MM.1S (cell line): ENCODE measurements at regions not wholly inside any gene's neighbourhood (a gene's known extent, or its start where the extent isn't known, plus 50 kb on each side); places are given as distances from the start of the nearest gene placed in this dataset.

Experiments
- EZH2phosphoT487 ChIP-seq: fragments of 300-600 bp; sonication (generic); IDR thresholded peaks from 2 replicates; pipeline ENCODE4 v1.6.1; 2018; ENCODE audit warnings: antibody characterized with exemption, low read length
- TF ChIP-seq, protein P1 (sequence below): fragments of 300-600 bp; sonication (generic); IDR thresholded peaks from 2 replicates; pipeline ENCODE4 v1.5.1; 2016; ENCODE audit warnings: antibody characterized with exemption, low read length, mixed read lengths

- TF ChIP-seq, protein P1, sequence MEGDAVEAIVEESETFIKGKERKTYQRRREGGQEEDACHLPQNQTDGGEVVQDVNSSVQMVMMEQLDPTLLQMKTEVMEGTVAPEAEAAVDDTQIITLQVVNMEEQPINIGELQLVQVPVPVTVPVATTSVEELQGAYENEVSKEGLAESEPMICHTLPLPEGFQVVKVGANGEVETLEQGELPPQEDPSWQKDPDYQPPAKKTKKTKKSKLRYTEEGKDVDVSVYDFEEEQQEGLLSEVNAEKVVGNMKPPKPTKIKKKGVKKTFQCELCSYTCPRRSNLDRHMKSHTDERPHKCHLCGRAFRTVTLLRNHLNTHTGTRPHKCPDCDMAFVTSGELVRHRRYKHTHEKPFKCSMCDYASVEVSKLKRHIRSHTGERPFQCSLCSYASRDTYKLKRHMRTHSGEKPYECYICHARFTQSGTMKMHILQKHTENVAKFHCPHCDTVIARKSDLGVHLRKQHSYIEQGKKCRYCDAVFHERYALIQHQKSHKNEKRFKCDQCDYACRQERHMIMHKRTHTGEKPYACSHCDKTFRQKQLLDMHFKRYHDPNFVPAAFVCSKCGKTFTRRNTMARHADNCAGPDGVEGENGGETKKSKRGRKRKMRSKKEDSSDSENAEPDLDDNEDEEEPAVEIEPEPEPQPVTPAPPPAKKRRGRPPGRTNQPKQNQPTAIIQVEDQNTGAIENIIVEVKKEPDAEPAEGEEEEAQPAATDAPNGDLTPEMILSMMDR: no peak
- no peak for TF ChIP-seq EZH2phosphoT487
Measured at GRCh38 chr2:196291426-196291825, 120.0 kb upstream of the STK17B start.
